ENCODE measurements at regions not wholly inside any gene's neighbourhood (a gene's known extent, or its start where the extent isn't known, plus 50 kb on each side); places are given as distances from the start of the nearest gene placed in this dataset.

DNA sequence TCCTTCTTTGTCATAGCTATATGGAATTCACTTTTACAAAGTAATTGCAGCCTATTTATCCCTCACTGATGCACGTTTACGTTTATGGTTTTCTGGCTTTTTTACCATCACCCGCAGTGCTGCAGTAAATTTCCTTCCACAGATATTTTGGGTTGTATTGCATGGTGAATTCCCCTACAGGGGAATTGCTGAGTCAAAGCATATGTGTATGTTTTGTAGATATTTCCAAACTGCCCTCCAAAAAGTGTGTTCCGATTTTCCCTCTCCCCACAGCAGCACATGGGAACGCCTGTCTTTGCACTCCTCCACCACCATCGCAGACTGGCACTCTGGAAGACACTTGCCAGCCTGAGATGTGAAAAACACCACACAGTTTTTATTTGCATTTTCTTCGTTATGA lies 80.6 kb upstream of the UXS1 start:
- Histone ChIP-seq H3K27me3 (peaks cover 0 to 3% of the 10 kb centered on the region in 2 donors), H3K27ac (no peak overlapping the region), H3K36me3 (no peaks in the 10 kb centered on the region), H3K4me1 (peaks cover 0 to 9% (median 0%) of the 10 kb centered on the region in 4 donors), H3K4me3 (no peak overlapping the region), H3K9me3 (no peaks in the 10 kb centered on the region)
- DNase-seq, result no peak
- intact Hi-C loops (cut with DNase I; ENCODE audit: low total_unique reads), result no loop called here
- no peak for TF ChIP-seq CTCF (IDR thresholded peaks at IDR 0.05)

DNA sequence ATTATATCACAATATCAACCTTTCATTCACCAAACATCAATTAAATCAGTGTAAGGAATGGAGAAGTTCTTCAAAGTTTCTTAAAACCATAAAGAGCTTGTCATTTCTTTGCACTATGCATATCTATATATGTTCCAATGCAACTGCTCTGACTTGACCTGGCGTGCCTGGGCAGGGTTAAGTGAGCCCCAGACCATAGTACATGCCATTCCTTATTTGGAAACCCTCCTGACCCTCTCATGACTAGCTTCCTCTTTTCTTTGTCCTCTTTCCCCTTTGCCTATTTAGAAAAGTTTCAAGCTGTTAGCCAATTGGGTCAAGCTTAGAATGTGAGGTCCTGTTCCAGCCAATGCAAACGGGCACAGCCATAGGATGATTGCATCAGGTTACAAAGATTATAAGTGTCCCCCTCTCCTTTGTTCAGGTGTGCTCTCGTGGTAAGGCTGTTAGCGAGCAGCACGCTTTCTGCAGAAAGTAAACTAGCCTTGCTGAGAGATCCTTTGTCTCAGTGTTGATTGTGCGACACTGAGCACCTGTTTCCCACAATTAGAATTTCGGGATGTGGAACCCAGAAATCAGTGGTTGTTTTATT lies 78.2 kb upstream of the UXS1 start:
- Histone ChIP-seq H3K36me3 (no peaks in the 10 kb centered on the region), H3K27me3 (peaks cover 0 to 3% of the 10 kb centered on the region in 2 donors), H3K4me1 (peaks cover 0 to 9% (median 0%) of the 10 kb centered on the region in 4 donors), H3K27ac (no peak overlapping the region), H3K9me3 (no peaks in the 10 kb centered on the region), H3K4me3 (no peak overlapping the region)
- TF ChIP-seq CTCF (IDR thresholded peaks at IDR 0.05), result no peak
- intact Hi-C loops (cut with DNase I; ENCODE audit: low total_unique reads), result no loop called here
- DNase-seq, result no peak

DNA sequence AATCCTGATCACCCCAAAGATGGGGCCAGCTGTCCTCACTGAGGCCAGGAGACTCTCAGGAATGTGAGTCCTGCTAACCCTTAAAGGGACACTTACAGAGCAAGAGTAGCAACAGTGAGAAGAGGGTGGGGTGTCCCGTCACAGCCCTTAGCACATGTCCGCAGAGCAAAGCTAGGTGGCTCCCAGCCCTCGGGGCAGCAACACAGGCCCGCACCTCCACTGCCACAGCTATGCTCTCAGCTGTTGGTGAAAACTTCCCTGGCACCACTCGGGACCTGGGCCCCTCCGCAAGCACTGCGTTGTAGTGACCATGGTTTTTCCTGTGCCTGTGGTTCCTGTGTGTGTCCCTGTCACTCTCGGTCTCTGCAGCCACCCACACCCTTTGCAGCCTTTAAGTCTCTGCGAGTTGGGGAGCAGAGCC lies 76.4 kb upstream of the UXS1 start:
- peak overlapping the region in 1 of 2 donors; percentile 49 for H3K4me3 ChIP-seq
- intact Hi-C loops (cut with DNase I; ENCODE audit: low total_unique reads), result no loop called here
- peaks cover 0 to 9% (median 0%) of the 10 kb centered on the region in 4 donors for H3K4me1 ChIP-seq
- H3K36me3 ChIP-seq, result no peaks in the 10 kb centered on the region
- TF ChIP-seq CTCF (IDR thresholded peaks at IDR 0.05), result no peak
- no peaks in the 10 kb centered on the region for H3K9me3 ChIP-seq
- no peaks in the 10 kb centered on the region for H3K27me3 ChIP-seq
- DNase-seq, result no peak
- no peak overlapping the region for H3K27ac ChIP-seq

- H3K4me1 ChIP-seq, result peaks cover 0 to 9% (median 0%) of the 10 kb centered on the region in 4 donors
- H3K9me3 ChIP-seq, result no peaks in the 10 kb centered on the region
- no peak overlapping the region for H3K27ac ChIP-seq
- intact Hi-C loops (cut with DNase I; ENCODE audit: low total_unique reads), result no loop called here
- no peaks in the 10 kb centered on the region for H3K27me3 ChIP-seq
- TF ChIP-seq CTCF (IDR thresholded peaks at IDR 0.05), result no peak
- H3K36me3 ChIP-seq, result no peaks in the 10 kb centered on the region
- peak overlapping the region in 1 of 2 donors; percentile 49 for H3K4me3 ChIP-seq
- peak in 1 of 2 donors; percentile 28 for DNase-seq
These were observed 75.6 kb upstream of the UXS1 start for GRCh38 chr2:106269591-106270291.

DNA sequence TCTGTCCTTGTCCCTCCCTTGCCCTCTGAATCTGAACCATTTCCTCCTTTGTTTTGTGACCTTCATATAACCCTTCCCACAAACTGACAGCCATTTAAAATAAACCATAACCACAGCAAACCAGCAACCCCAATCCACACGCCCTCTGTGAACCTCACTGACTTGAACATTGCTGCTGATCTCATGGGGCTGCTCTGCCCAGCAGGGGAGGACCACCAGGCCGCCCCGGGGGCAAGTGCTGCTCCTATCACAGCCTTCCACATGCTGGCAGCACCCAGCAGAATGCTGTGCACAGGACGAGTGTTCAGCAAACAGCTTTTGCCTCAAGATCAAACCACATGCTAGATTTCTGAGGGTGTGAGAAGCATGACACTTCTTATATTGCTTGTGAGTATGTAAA lies 73.9 kb upstream of the UXS1 start:
- intact Hi-C loops (cut with DNase I; ENCODE audit: low total_unique reads), result no loop called here
- Histone ChIP-seq H3K4me3 (no peak overlapping the region), H3K9me3 (no peaks in the 10 kb centered on the region), H3K27ac (no peak overlapping the region), H3K27me3 (no peaks in the 10 kb centered on the region), H3K36me3 (no peaks in the 10 kb centered on the region), H3K4me1 (peaks cover 0 to 9% (median 0%) of the 10 kb centered on the region in 4 donors)
- DNase-seq, result no peak
- no peak for TF ChIP-seq CTCF (IDR thresholded peaks at IDR 0.05)

All from tibial artery (tissue), 4 donors.